WERI-Rb-1 (cell line): ENCODE measurements at regions not wholly inside any gene's neighbourhood (a gene's known extent, or its start where the extent isn't known, plus 50 kb on each side); places are given as distances from the start of the nearest gene placed in this dataset.

Experiments
- DNase-seq: peaks from one replicate; pipeline ENCODE4 v3.0.0-alpha.2; 2020
- H3K27ac ChIP-seq: fragments of 250-450 bp; sonication (Bioruptor Pico); 2 replicates; pipeline ENCODE4 v1.5.1; 2020; ENCODE audit warnings: mild to moderate bottlenecking, moderate library complexity
- H3K27me3 ChIP-seq: fragments of 250-450 bp; sonication (Bioruptor Pico); 2 replicates; pipeline ENCODE4 v1.5.1; 2021; ENCODE audit warnings: mild to moderate bottlenecking, low read depth, moderate library complexity; ENCODE audit not compliant: insufficient read depth, severe bottlenecking
- H3K36me3 ChIP-seq: fragments of 250-450 bp; sonication (Bioruptor Pico); 2 replicates; pipeline ENCODE4 v1.5.1; 2020; ENCODE audit warnings: mild to moderate bottlenecking, moderate library complexity
- H3K4me3 ChIP-seq: 2 replicates; pipeline ENCODE4 v1.5.1; 2011; ENCODE audit warnings: low read depth, mild to moderate bottlenecking, control low read depth, low read length
- H3K9me3 ChIP-seq: fragments of 250-450 bp; sonication (Bioruptor Pico); 2 replicates; pipeline ENCODE4 v1.5.1; 2021; ENCODE audit warnings: mild to moderate bottlenecking, moderate library complexity; ENCODE audit not compliant: severe bottlenecking
- CTCF ChIP-seq: IDR thresholded peaks from 2 replicates; pipeline ENCODE4 v1.5.1; 2011; ENCODE audit warnings: low read depth, mild to moderate bottlenecking, control low read depth, inconsistent platforms, low read length

GRCh38 chrX:138921031-138921430 is 209.5 kb upstream of the FGF13 start:
- Histone ChIP-seq H3K36me3 (no peaks in the 10 kb centered on the region), H3K9me3 (no peaks in the 10 kb centered on the region), H3K27ac (no peak overlapping the region), H3K4me3 (no peak overlapping the region), H3K27me3 (peaks cover 24% of the 10 kb centered on the region)
- DNase-seq = no peak
- no peak for TF ChIP-seq CTCF

- DNase-seq = no peak
- Histone ChIP-seq H3K4me3 (no peak overlapping the region), H3K27ac (no peak overlapping the region), H3K36me3 (no peaks in the 10 kb centered on the region), H3K9me3 (no peaks in the 10 kb centered on the region), H3K27me3 (peaks cover 20% of the 10 kb centered on the region)
- TF ChIP-seq CTCF = no peak
Observed at GRCh38 chrX:138917781-138918180, 206.3 kb upstream of the FGF13 start.

- TF ChIP-seq CTCF = no peak
- Histone ChIP-seq H3K9me3 (no peaks in the 10 kb centered on the region), H3K27ac (no peak overlapping the region), H3K4me3 (no peak overlapping the region), H3K27me3 (peaks cover 20% of the 10 kb centered on the region), H3K36me3 (no peaks in the 10 kb centered on the region)
- no peak for DNase-seq
Observed at GRCh38 chrX:138914767-138915166, 203.2 kb upstream of the FGF13 start.

GRCh38 chrX:138908577-138908976 is 197.1 kb upstream of the FGF13 start:
- DNase-seq = no peak
- H3K36me3 ChIP-seq = no peaks in the 10 kb centered on the region

GRCh38 chrX:138897621-138898492 is 186.3 kb upstream of the FGF13 start:
- Histone ChIP-seq H3K27me3 (peaks cover 16% of the 10 kb centered on the region), H3K4me3 (no peak overlapping the region), H3K27ac (no peak overlapping the region), H3K36me3 (no peaks in the 10 kb centered on the region), H3K9me3 (no peaks in the 10 kb centered on the region)
- no peak for DNase-seq
- no peak for TF ChIP-seq CTCF

More at GRCh38 chrX:138908577-138908976, 197.1 kb upstream of the FGF13 start:
- TF ChIP-seq CTCF = no peak
- Histone ChIP-seq H3K9me3 (no peaks in the 10 kb centered on the region), H3K27me3 (peaks cover 19% of the 10 kb centered on the region), H3K27ac (no peak overlapping the region), H3K4me3 (no peak overlapping the region)
